Vagina (tissue), 2 donors: ENCODE measurements at regions not wholly inside any gene's neighbourhood (a gene's known extent, or its start where the extent isn't known, plus 50 kb on each side); places are given as distances from the start of the nearest gene placed in this dataset.
"Not testable (repeated sequence)": the region's sequence is repeated elsewhere in the genome, so short reads cannot be mapped to it uniquely, and the experiment has no call there.

ENCODE experiments used
- DNase-seq, 2 donors: peaks; one replicate each; pipeline ENCODE4 v3.0.0-alpha.2; 2017; ENCODE audit errors: extremely low spot score in 2 of 2
- H3K27ac ChIP-seq: fragments of 200-600 bp; sonication (generic); one replicate; pipeline ENCODE4 v1.5.1; 2019
- H3K27me3 ChIP-seq: fragments of 200-600 bp; sonication (generic); one replicate; pipeline ENCODE4 v1.5.1; 2019
- H3K36me3 ChIP-seq, 2 donors: fragments of 200-600 bp; sonication (generic); one replicate each; pipeline ENCODE4 v1.5.1; 2017 to 2019
- H3K4me1 ChIP-seq: fragments of 200-600 bp; sonication (generic); one replicate; pipeline ENCODE4 v1.5.1; 2019
- H3K4me3 ChIP-seq, 2 donors: fragments of 200-600 bp; sonication (generic); 1 replicate in 1 of 2; 2 replicates in 1 of 2; pipeline ENCODE4 v1.5.1; 2016 to 2019
- H3K9me3 ChIP-seq: fragments of 200-600 bp; sonication (generic); one replicate; pipeline ENCODE4 v1.5.1; 2019
- CTCF ChIP-seq, 3 experiments: fragments of 450-650 bp in 2 of 3; fragments of 200-600 bp in 1 of 3; sonication (generic) in 1 of 3; IDR thresholded peaks; one replicate each; pipeline ENCODE4 v1.5.1; 2017 to 2019; ENCODE audit warnings: antibody characterized with exemption in 3 of 3, mild to moderate bottlenecking in 2 of 3, moderate library complexity in 2 of 3
- POLR2A ChIP-seq, 2 donors: fragments of 450-650 bp; IDR thresholded peaks; one replicate each; pipeline ENCODE4 v1.6.1; 2017; ENCODE audit warnings: antibody characterized with exemption in 2 of 2, mild to moderate bottlenecking in 2 of 2, moderate library complexity in 2 of 2
- POLR2AphosphoS5 ChIP-seq, 2 donors: sonication (generic); formaldehyde crosslinking; IDR thresholded peaks; one replicate each; pipeline ENCODE4 v1.9.0; 2017; ENCODE audit warnings: antibody characterized with exemption in 2 of 2, mild to moderate bottlenecking in 2 of 2, low read depth in 1 of 2; ENCODE audit not compliant: insufficient read depth in 1 of 2
- intact Hi-C: fragments of 100-400 bp; cut with DNase I; formaldehyde crosslinking; loops from one replicate; pipeline ENCODE4 v1.15.1; 2023

GRCh38 chr21:20459838-20460237 lies 538.4 kb upstream of the NCAM2 start:
- intact Hi-C loops: no loop called here
- no peaks in the 10 kb centered on the region for H3K36me3 ChIP-seq
- DNase-seq: no peak
- no peaks in the 10 kb centered on the region for H3K27me3 ChIP-seq
- no peaks in the 10 kb centered on the region for H3K9me3 ChIP-seq
- H3K4me1 ChIP-seq: no peaks in the 10 kb centered on the region
- no peak overlapping the region for H3K4me3 ChIP-seq
- no peak overlapping the region for H3K27ac ChIP-seq
- TF ChIP-seq POLR2AphosphoS5 (IDR thresholded peaks at IDR 0.05; ENCODE audit: insufficient read depth in 1 of 2, low read depth in 1 of 2) (no peak), POLR2A (IDR thresholded peaks at IDR 0.05) (no peak), CTCF (IDR thresholded peaks at IDR 0.05) (no peak)

- intact Hi-C loops: no loop called here
- Histone ChIP-seq H3K36me3 (no peaks in the 10 kb centered on the region), H3K9me3 (no peaks in the 10 kb centered on the region), H3K4me3 (no peak overlapping the region), H3K27ac (no peak overlapping the region), H3K27me3 (no peaks in the 10 kb centered on the region), H3K4me1 (no peaks in the 10 kb centered on the region)
- TF ChIP-seq CTCF (IDR thresholded peaks at IDR 0.05) (no peak), POLR2AphosphoS5 (IDR thresholded peaks at IDR 0.05; ENCODE audit: insufficient read depth in 1 of 2, low read depth in 1 of 2) (no peak), POLR2A (IDR thresholded peaks at IDR 0.05) (no peak)
- no peak for DNase-seq
Measured at GRCh38 chr21:20463362-20463761, 534.8 kb upstream of the NCAM2 start.

GRCh38 chr21:20469361-20469760 lies 528.8 kb upstream of the NCAM2 start:
- no peaks in the 10 kb centered on the region for H3K36me3 ChIP-seq
- H3K4me1 ChIP-seq: no peaks in the 10 kb centered on the region
- intact Hi-C loops: no loop called here
- H3K9me3 ChIP-seq: no peaks in the 10 kb centered on the region
- no peak for DNase-seq
- no peak overlapping the region for H3K27ac ChIP-seq
- no peak overlapping the region for H3K4me3 ChIP-seq
- no peaks in the 10 kb centered on the region for H3K27me3 ChIP-seq
- TF ChIP-seq POLR2AphosphoS5 (IDR thresholded peaks at IDR 0.05; ENCODE audit: insufficient read depth in 1 of 2, low read depth in 1 of 2) (no peak), POLR2A (IDR thresholded peaks at IDR 0.05) (no peak), CTCF (IDR thresholded peaks at IDR 0.05) (no peak)

- no peak for DNase-seq
- TF ChIP-seq POLR2A (IDR thresholded peaks at IDR 0.05) (no peak), POLR2AphosphoS5 (IDR thresholded peaks at IDR 0.05; ENCODE audit: insufficient read depth in 1 of 2, low read depth in 1 of 2) (no peak), CTCF (IDR thresholded peaks at IDR 0.05) (no peak)
- H3K27me3 ChIP-seq: no peaks in the 10 kb centered on the region
- no peak overlapping the region for H3K27ac ChIP-seq
- no peak overlapping the region for H3K4me3 ChIP-seq
- no peaks in the 10 kb centered on the region for H3K36me3 ChIP-seq
- intact Hi-C loops: no loop called here
- H3K4me1 ChIP-seq: no peaks in the 10 kb centered on the region
- H3K9me3 ChIP-seq: no peaks in the 10 kb centered on the region
Measured at GRCh38 chr21:20486303-20486702, 511.9 kb upstream of the NCAM2 start.

- H3K4me1 ChIP-seq, H3K27me3 ChIP-seq, H3K9me3 ChIP-seq, intact Hi-C loops, H3K36me3 ChIP-seq, DNase-seq, H3K27ac ChIP-seq, H3K4me3 ChIP-seq: not testable (repeated sequence)
Measured at GRCh38 chr21:20502915-20503314, 495.3 kb upstream of the NCAM2 start.

GRCh38 chr21:20507783-20508182 lies 490.4 kb upstream of the NCAM2 start:
- Histone ChIP-seq H3K9me3 (no peaks in the 10 kb centered on the region), H3K27me3 (no peaks in the 10 kb centered on the region), H3K4me3 (no peak overlapping the region), H3K27ac (no peak overlapping the region), H3K36me3 (no peaks in the 10 kb centered on the region), H3K4me1 (no peaks in the 10 kb centered on the region)
- TF ChIP-seq POLR2AphosphoS5 (IDR thresholded peaks at IDR 0.05; ENCODE audit: insufficient read depth in 1 of 2, low read depth in 1 of 2): no peak
- TF ChIP-seq CTCF (IDR thresholded peaks at IDR 0.05): no peak
- no peak for TF ChIP-seq POLR2A (IDR thresholded peaks at IDR 0.05)
- intact Hi-C loops: no loop called here
- no peak for DNase-seq
